K562 (cell line): ENCODE measurements at regions not wholly inside any gene's neighbourhood (a gene's known extent, or its start where the extent isn't known, plus 50 kb on each side); places are given as distances from the start of the nearest gene placed in this dataset.

Source experiments
- ATAC-seq: fragments of 200-7000 bp; cut with Tn5 transposase; 3 replicates; pipeline ENCODE4 v1.9.1; 2020; ENCODE audit warnings: moderate library complexity
- BruUV-seq: library from RNA; stranded (reverse); fragments of 400-500 nt; replicated peaks from 2 replicates; lab custom pipeline; 2021; lab: Mats Ljungman, UMichigan
- CTCF ChIA-PET: fragments of 300-600 bp; formaldehyde crosslinking; extraction: SDS; loops from one replicate; lab custom pipeline; 2021; ENCODE audit warnings: low intra/inter-chr PET ratio; lab: Yijun Ruan, JAX
- POLR2A ChIA-PET: fragments of 300-600, 350-650 bp; sonication (Branson Sonifier 250); formaldehyde crosslinking; extraction: SDS; loops from one replicate; lab custom pipeline; 2021; ENCODE audit warnings: antibody characterized with exemption, inconsistent platforms; lab: Yijun Ruan, JAX
- DNase-seq, 4 experiments: peaks; one replicate each; pipeline versions ENCODE4 v3.0.0 to v3.0.0-alpha.2; 2011 to 2018; ENCODE audit warnings: low spot score in 3 of 4, mixed read lengths in 3 of 4; ENCODE audit errors: extremely low read depth in 1 of 4
- FAIRE-seq: peaks from 2 replicates; lab custom pipeline; 2011; peaks lifted over from hg19 to GRCh38; lab: Jason Lieb, UNC
- H2AFZ ChIP-seq: 2 replicates; pipeline ENCODE4 v1.6.0; 2011; ENCODE audit warnings: low read depth, low read length, control low read depth, inconsistent platforms
- H3K27ac ChIP-seq: fragments of 200-600 bp; 3 replicates; pipeline ENCODE4 v1.8.0; 2011; ENCODE audit warnings: low read depth, mild to moderate bottlenecking, control low read depth, inconsistent platforms, low read length, moderate library complexity, mixed read lengths; ENCODE audit errors: extremely low read depth
- H3K27me3 ChIP-seq, 2 experiments: fragments of 300-600 bp in 1 of 2; 2 replicates in 1 of 2; 3 replicates in 1 of 2; pipeline versions ENCODE4 v1.6.0 to v1.8.0; 2011; ENCODE audit warnings: inconsistent platforms in 2 of 2, low read length in 2 of 2, mild to moderate bottlenecking in 1 of 2, mixed read lengths in 1 of 2, moderate library complexity in 1 of 2; ENCODE audit not compliant: control insufficient read depth in 2 of 2, insufficient read depth in 2 of 2
- H3K36me3 ChIP-seq: fragments of 300-600 bp; 3 replicates; pipeline ENCODE4 v1.8.0; 2011; ENCODE audit warnings: mild to moderate bottlenecking, low read length, inconsistent platforms; ENCODE audit not compliant: control insufficient read depth, insufficient read depth
- H3K4me1 ChIP-seq, 2 experiments: fragments of 200-600 bp in 1 of 2; replicated peaks in 1 of 2; 2 replicates in 1 of 2; 3 replicates in 1 of 2; pipeline versions ENCODE4 v1.5.1 to v1.8.0; 2011; ENCODE audit warnings: inconsistent platforms in 2 of 2, low read length in 2 of 2, mild to moderate bottlenecking in 1 of 2, mixed read lengths in 1 of 2, moderate library complexity in 1 of 2; ENCODE audit not compliant: control insufficient read depth in 2 of 2, insufficient read depth in 2 of 2
- H3K4me2 ChIP-seq: 2 replicates; pipeline ENCODE4 v1.6.1; 2011; ENCODE audit warnings: low read length, control low read depth, inconsistent platforms, mixed read lengths; ENCODE audit not compliant: insufficient read depth
- H3K4me3 ChIP-seq: fragments of 200-600 bp; sonication (generic), shearing (Covaris generic); 2 replicates; pipeline ENCODE4 v1.5.1; 2016; ENCODE audit warnings: control low read depth, inconsistent platforms
- H3K79me2 ChIP-seq: fragments of 200-600 bp; 3 replicates; pipeline ENCODE4 v1.8.0; 2011; ENCODE audit warnings: low read length, inconsistent platforms; ENCODE audit not compliant: control insufficient read depth, insufficient read depth
- H3K9ac ChIP-seq, 2 experiments: 2 replicates each; pipeline versions ENCODE4 v1.6.0 to v1.6.1; 2011; ENCODE audit warnings: low read depth in 2 of 2, low read length in 2 of 2, control low read depth in 1 of 2, inconsistent platforms in 1 of 2, mild to moderate bottlenecking in 1 of 2, mixed read lengths in 1 of 2; ENCODE audit not compliant: insufficient read depth in 1 of 2
- H3K9me1 ChIP-seq: one replicate; pipeline ENCODE4 v1.6.0; 2011; ENCODE audit warnings: inconsistent platforms, mild to moderate bottlenecking, low read length, moderate library complexity; ENCODE audit not compliant: control insufficient read depth, insufficient read depth
- H3K9me3 ChIP-seq: replicated peaks from 2 replicates; pipeline ENCODE4 v1.5.1; 2011; ENCODE audit warnings: low read depth, low read length, inconsistent platforms; ENCODE audit not compliant: control insufficient read depth, insufficient read depth
- H4K20me1 ChIP-seq: replicated peaks from 2 replicates; pipeline ENCODE4 v1.6.1; 2011; ENCODE audit warnings: low read length, inconsistent platforms, mixed read lengths; ENCODE audit not compliant: control insufficient read depth, insufficient read depth
- DIDO1 ChIP-seq: fragments of 450-650 bp; IDR thresholded peaks from 2 replicates; pipeline ENCODE4 v1.6.1; 2016; ENCODE audit warnings: low read depth, missing biosample characterization, missing genetic modification characterization
- DLX4 ChIP-seq: fragments of 250-450 bp; sonication (Bioruptor Pico); IDR thresholded peaks from 2 replicates; pipeline ENCODE4 v1.6.1; 2021; ENCODE audit warnings: mild to moderate bottlenecking
- EGR1 ChIP-seq: fragments of 450-650 bp; conservative IDR thresholded peaks from 2 replicates; pipeline ENCODE4 v1.6.1; 2017; ENCODE audit warnings: mild to moderate bottlenecking
- ETV1 ChIP-seq: fragments of 450-650 bp; conservative IDR thresholded peaks from 2 replicates; pipeline ENCODE4 v1.6.1; 2016; ENCODE audit warnings: missing genetic modification characterization, control low read depth, low read depth, missing compliant biosample characterization
- FOXA1 ChIP-seq: fragments of 450-650 bp; IDR thresholded peaks from 2 replicates; pipeline ENCODE4 v1.6.1; 2016; ENCODE audit warnings: mild to moderate bottlenecking, borderline replicate concordance
- NR1H2 ChIP-seq: sonication (generic); formaldehyde crosslinking; IDR thresholded peaks from 2 replicates; pipeline ENCODE4 v1.4.0; 2020; ENCODE audit warnings: mild to moderate bottlenecking, missing genetic modification reagents
- PHB2 ChIP-seq: fragments of 450-650 bp; IDR thresholded peaks from 2 replicates; pipeline ENCODE4 v1.6.1; 2017; ENCODE audit warnings: low read depth
- POU5F1 ChIP-seq: fragments of 150-350 bp; IDR thresholded peaks from 2 replicates; pipeline ENCODE4 v1.6.1; 2014; ENCODE audit warnings: borderline replicate concordance, low read length, low read depth, mild to moderate bottlenecking; ENCODE audit not compliant: partially characterized antibody
- PPARD ChIP-seq: fragments of 250-450 bp; sonication (Bioruptor Pico); IDR thresholded peaks from 2 replicates; pipeline ENCODE4 v1.8.0; 2022; ENCODE audit warnings: inconsistent platforms, mild to moderate bottlenecking, moderate library complexity
- RB1 ChIP-seq: fragments of 450-650 bp; IDR thresholded peaks from 2 replicates; pipeline ENCODE4 v1.6.1; 2017; ENCODE audit warnings: low read depth, mild to moderate bottlenecking
- SMAD2 ChIP-seq: fragments of 150-350 bp; IDR thresholded peaks from 2 replicates; pipeline ENCODE4 v1.6.1; 2014; ENCODE audit warnings: low read depth, mild to moderate bottlenecking, low read length
- SMAD3 ChIP-seq: fragments of 450-650 bp; formaldehyde crosslinking; conservative IDR thresholded peaks from 2 replicates; pipeline ENCODE4 v1.4.0; 2020; ENCODE audit warnings: mild to moderate bottlenecking
- SMARCB1 ChIP-seq: IDR thresholded peaks from 2 replicates; pipeline ENCODE4 v1.6.1; 2011; ENCODE audit warnings: improper control_type of control experiment, low read depth; ENCODE audit not compliant: insufficient read length
- TAF7 ChIP-seq: fragments of 450-650 bp; IDR thresholded peaks from 2 replicates; pipeline ENCODE4 v1.6.1; 2016; ENCODE audit warnings: missing genetic modification characterization, missing compliant biosample characterization
- ZNF133 ChIP-seq: fragments of 250-450 bp; sonication (Bioruptor Pico); IDR thresholded peaks from 2 replicates; pipeline ENCODE4 v1.4.0; 2020; ENCODE audit warnings: mild to moderate bottlenecking
- ZNF263 ChIP-seq: sonication (generic); formaldehyde crosslinking; IDR thresholded peaks from 2 replicates; pipeline ENCODE4 v1.8.0; 2022; ENCODE audit warnings: mild to moderate bottlenecking, missing genetic modification reagents, borderline replicate concordance
- ZNF407 ChIP-seq: fragments of 450-650 bp; IDR thresholded peaks from 2 replicates; pipeline ENCODE4 v1.6.1; 2016; ENCODE audit warnings: low read depth
- ZNF589 ChIP-seq: fragments of 200-800 bp; sonication (Bioruptor generic); IDR thresholded peaks from 2 replicates; pipeline ENCODE4 v1.6.1; 2016; ENCODE audit warnings: low read depth, missing genetic modification characterization, missing compliant biosample characterization
- WGBS: fragments of 100-300 bp; shearing (Covaris generic); methylation state at CpG from one replicate; pipeline ENCODE4 v1.1.6; 2016; ENCODE audit warnings: low coverage, mixed read lengths; ENCODE audit not compliant: insufficient coverage; ENCODE audit errors: missing lambda C conversion rate; 5-methylcytosine and 5-hydroxymethylcytosine counted together
- in situ Hi-C: fragments of 300-500 bp; cut with MboI; formaldehyde crosslinking; loops from 4 replicates; pipeline ENCODE4 v1.15.0; 2018; ENCODE audit warnings: inconsistent platforms, mixed read lengths
- intact Hi-C: fragments of 100-400 bp; cut with micrococcal nuclease; formaldehyde crosslinking; loops from 2 replicates; pipeline ENCODE4 v1.14.2; 2022

- H3K4me2 ChIP-seq: no peak overlapping the region
- intact Hi-C loops: loop anchor here (10.0 kb wide), 1 partner anchor 127 kb away; no protein-coding TSS in a partner anchor
- H3K27ac ChIP-seq: no peak overlapping the region
- H3K79me2 ChIP-seq: no peaks in the 10 kb centered on the region
- no peaks in the 10 kb centered on the region for H4K20me1 ChIP-seq
- no peaks in the 10 kb centered on the region for H3K4me1 ChIP-seq
- no peak overlapping the region for H2AFZ ChIP-seq
- ChIA-PET CTCF (no interaction called here), POLR2A (no interaction called here)
- H3K27me3 ChIP-seq: no peaks in the 10 kb centered on the region
- H3K4me3 ChIP-seq: no peak overlapping the region
- ATAC-seq (no peak), FAIRE-seq (no peak), DNase-seq (no peak)
- no peak overlapping the region for H3K9ac ChIP-seq
- no peaks in the 10 kb centered on the region for H3K36me3 ChIP-seq
- WGBS: 25% methylated on average over 2 of the region's 2 CpGs
- no TSS peak for BruUV-seq
- H3K9me1 ChIP-seq: no peaks in the 10 kb centered on the region
- in situ Hi-C loops: no loop called here
- no peaks in the 10 kb centered on the region for H3K9me3 ChIP-seq
- TF ChIP-seq PPARD (CRISPR knock-in tag) (no peak), SMAD2 (no peak), PHB2 (no peak), ZNF407 (no peak), POU5F1 (no peak), SMARCB1 (no peak), ETV1 (tag) (no peak), ZNF589 (CRISPR knock-in tag) (no peak), SMAD3 (CRISPR knock-in tag) (no peak), FOXA1 (no peak), DLX4 (CRISPR knock-in tag) (no peak), NR1H2 (no peak), ZNF133 (no peak), RB1 (no peak), ZNF263 (no peak), DIDO1 (tag) (no peak), EGR1 (no peak), TAF7 (no peak)
Measured at GRCh38 chr7:17007841-17008240, 126.1 kb upstream of the AGR3 start.
